ENCODE measurements at regions not wholly inside any gene's neighbourhood (a gene's known extent, or its start where the extent isn't known, plus 50 kb on each side); places are given as distances from the start of the nearest gene placed in this dataset.

- TF ChIP-seq CTCF (IDR thresholded peaks at IDR 0.05), result no peak
- ATAC-seq (no peak), DNase-seq (no peak), FAIRE-seq (no peak)
- intact Hi-C loops (cut with DNase I), result no loop called here
- no peaks in the 10 kb centered on the region for H3K36me3 ChIP-seq
- no peaks in the 10 kb centered on the region for H3K27me3 ChIP-seq
- H3K4me3 ChIP-seq, result no peak overlapping the region
- WGBS, 2 donors, result 54 to 62% methylated on average over 1 of the region's 1 CpG
- no peak overlapping the region for H3K27ac ChIP-seq
- H3K4me1 ChIP-seq, result no peaks in the 10 kb centered on the region
- H3K9me3 ChIP-seq, result no peaks in the 10 kb centered on the region
Measured at GRCh38 chr2:81235601-81236000, 931.0 kb upstream of the LRRTM1 start.

GRCh38 chr2:81234711-81235110, 930.2 kb upstream of the LRRTM1 start:
- DNase-seq (no peak), ATAC-seq (no peak), FAIRE-seq (no peak)
- Histone ChIP-seq H3K4me1 (no peaks in the 10 kb centered on the region), H3K27ac (no peak overlapping the region), H3K4me3 (no peak overlapping the region), H3K36me3 (no peaks in the 10 kb centered on the region), H3K27me3 (no peaks in the 10 kb centered on the region), H3K9me3 (no peaks in the 10 kb centered on the region)
- TF ChIP-seq CTCF (IDR thresholded peaks at IDR 0.05), result no peak
- intact Hi-C loops (cut with DNase I), result no loop called here
- 38 to 56% methylated on average over 1 of the region's 1 CpG for whole genome bisulfite sequencing, 2 donors

- no peaks in the 10 kb centered on the region for H3K36me3 ChIP-seq
- H3K4me3 ChIP-seq, result no peak overlapping the region
- FAIRE-seq, result no peak
- H3K27me3 ChIP-seq, result no peaks in the 10 kb centered on the region
- H3K9me3 ChIP-seq, result no peaks in the 10 kb centered on the region
- TF ChIP-seq CTCF (IDR thresholded peaks at IDR 0.05), result no peak
- ATAC-seq, result no peak
- no peaks in the 10 kb centered on the region for H3K4me1 ChIP-seq
- 32 to 39% methylated on average over 4 of the region's 4 CpGs for WGBS, 2 donors
- H3K27ac ChIP-seq, result no peak overlapping the region
- intact Hi-C loops (cut with DNase I), result no loop called here
- no peak for DNase-seq
Measured at GRCh38 chr2:81225756-81226155, 921.2 kb upstream of the LRRTM1 start.

GRCh38 chr2:81213598-81213997, 909.0 kb upstream of the LRRTM1 start:
- Histone ChIP-seq H3K36me3 (no peaks in the 10 kb centered on the region), H3K4me1 (no peaks in the 10 kb centered on the region), H3K27ac (no peak overlapping the region), H3K9me3 (no peaks in the 10 kb centered on the region), H3K27me3 (no peaks in the 10 kb centered on the region), H3K4me3 (no peak overlapping the region)
- DNase-seq, result no peak
- no peak for ATAC-seq
- intact Hi-C loops (cut with DNase I), result no loop called here
- no peak for TF ChIP-seq CTCF (IDR thresholded peaks at IDR 0.05)
- 37 to 40% methylated on average over 2 of the region's 2 CpGs for WGBS, 2 donors
- no peak for FAIRE-seq

- FAIRE-seq (no peak), ATAC-seq (no peak), DNase-seq (no peak)
- Histone ChIP-seq H3K9me3 (no peaks in the 10 kb centered on the region), H3K4me3 (no peak overlapping the region), H3K27ac (no peak overlapping the region), H3K27me3 (no peaks in the 10 kb centered on the region), H3K36me3 (no peaks in the 10 kb centered on the region), H3K4me1 (no peaks in the 10 kb centered on the region)
- TF ChIP-seq CTCF (IDR thresholded peaks at IDR 0.05), result no peak
- intact Hi-C loops (cut with DNase I), result no loop called here
- WGBS, 2 donors, result 44 to 59% methylated on average over 5 of the region's 5 CpGs
Measured at GRCh38 chr2:81206216-81206615, 901.7 kb upstream of the LRRTM1 start.

Measured in pancreas (tissue), 10 donors.